ENCODE measurements at regions not wholly inside any gene's neighbourhood (a gene's known extent, or its start where the extent isn't known, plus 50 kb on each side); places are given as distances from the start of the nearest gene placed in this dataset.
"Not testable (repeated sequence)": the region's sequence is repeated elsewhere in the genome, so short reads cannot be mapped to it uniquely, and the experiment has no call there.

GRCh38 chr2:236376566-236377244 lies 112.5 kb upstream of the ASB18 start (continued):
- no peak for TF ChIP-seq ZNF274 (IDR thresholded peaks at IDR 0.05; ENCODE audit: low read depth, low read length)
- no peak for TF ChIP-seq MAX (IDR thresholded peaks at IDR 0.05)

GRCh38 chr2:236380051-236380612 lies 115.9 kb upstream of the ASB18 start:
- no TSS peak for BruUV-seq (replicated peaks)
- peaks cover 24% of the 10 kb centered on the region for H3K27me3 ChIP-seq (ENCODE audit: insufficient read depth, low read length)
- intact Hi-C loops (cut with micrococcal nuclease): no loop called here
- H3K9ac ChIP-seq (ENCODE audit: low read length): no peak overlapping the region
- ChIA-PET CTCF (no interaction called here), RAD21 (ENCODE audit: low non-redundant PET in 1 of 2, low total read pairs in 2 of 2, uncharacterized antibody in 2 of 2, unreplicated experiment in 2 of 2) (no interaction called here), POLR2A (no interaction called here)
- H2AFZ ChIP-seq (ENCODE audit: low read depth, low read length, poor library complexity, severe bottlenecking): no peak overlapping the region
- no peak overlapping the region for H3K27ac ChIP-seq (ENCODE audit: low read depth, low read length)
- no peak overlapping the region for H3K4me2 ChIP-seq (ENCODE audit: low read length)
- DNase-seq (ENCODE audit: low read depth, low spot score): no peak
- no peaks in the 10 kb centered on the region for H4K20me1 ChIP-seq (ENCODE audit: insufficient read depth)
- TF ChIP-seq ZFX (IDR thresholded peaks at IDR 0.05): no peak
- TF ChIP-seq POLR2A (IDR thresholded peaks at IDR 0.05; ENCODE audit: borderline replicate concordance, extremely low read depth, insufficient read depth, insufficient read length): no peak
- no peaks in the 10 kb centered on the region for H3K9me3 ChIP-seq (ENCODE audit: control insufficient read depth in 1 of 2, insufficient read depth in 1 of 2, low read depth in 1 of 2, low read length in 2 of 2)
- no peak for ATAC-seq
- no peaks in the 10 kb centered on the region for H3K4me1 ChIP-seq (ENCODE audit: control insufficient read depth in 1 of 2, insufficient read depth in 2 of 2, low read length in 2 of 2)
- no peaks in the 10 kb centered on the region for H3K36me3 ChIP-seq (ENCODE audit: control insufficient read depth in 1 of 2, insufficient read depth in 2 of 2, low read length in 2 of 2)
- no peaks in the 10 kb centered on the region for H3K79me2 ChIP-seq (ENCODE audit: insufficient read depth, low read length)
- H3K4me3 ChIP-seq (replicated peaks in 1 of 2; ENCODE audit: low read depth in 1 of 2, low read length in 2 of 2): no peak overlapping the region
- H3K9me2 ChIP-seq (ENCODE audit: insufficient read depth): no peaks in the 10 kb centered on the region

GRCh38 chr2:236381253-236381652 lies 117.0 kb upstream of the ASB18 start:
- H3K9me2 ChIP-seq (ENCODE audit: insufficient read depth); DNase-seq (ENCODE audit: low read depth, low spot score); CTCF ChIA-PET; POLR2A ChIA-PET; H3K27ac ChIP-seq (ENCODE audit: low read depth, low read length); H3K4me1 ChIP-seq (ENCODE audit: control insufficient read depth in 1 of 2, insufficient read depth in 2 of 2, low read length in 2 of 2); H3K4me2 ChIP-seq (ENCODE audit: low read length); RAD21 ChIA-PET (ENCODE audit: low non-redundant PET in 1 of 2, low total read pairs in 2 of 2, uncharacterized antibody in 2 of 2, unreplicated experiment in 2 of 2); H3K9me3 ChIP-seq (ENCODE audit: control insufficient read depth in 1 of 2, insufficient read depth in 1 of 2, low read depth in 1 of 2, low read length in 2 of 2); H3K9ac ChIP-seq (ENCODE audit: low read length); intact Hi-C loops (cut with micrococcal nuclease); H3K36me3 ChIP-seq (ENCODE audit: control insufficient read depth in 1 of 2, insufficient read depth in 2 of 2, low read length in 2 of 2); H2AFZ ChIP-seq (ENCODE audit: low read depth, low read length, poor library complexity, severe bottlenecking); ATAC-seq; BruUV-seq (replicated peaks); H4K20me1 ChIP-seq (ENCODE audit: insufficient read depth); H3K79me2 ChIP-seq (ENCODE audit: insufficient read depth, low read length); H3K4me3 ChIP-seq (replicated peaks in 1 of 2; ENCODE audit: low read depth in 1 of 2, low read length in 2 of 2): not testable (repeated sequence)
- H3K27me3 ChIP-seq (ENCODE audit: insufficient read depth, low read length): peaks cover 13% of the 10 kb centered on the region

- CTCF ChIA-PET; ATAC-seq; H3K4me3 ChIP-seq (replicated peaks in 1 of 2; ENCODE audit: low read depth in 1 of 2, low read length in 2 of 2); H2AFZ ChIP-seq (ENCODE audit: low read depth, low read length, poor library complexity, severe bottlenecking); H3K79me2 ChIP-seq (ENCODE audit: insufficient read depth, low read length); H3K9me2 ChIP-seq (ENCODE audit: insufficient read depth); H3K4me2 ChIP-seq (ENCODE audit: low read length); intact Hi-C loops (cut with micrococcal nuclease); DNase-seq (ENCODE audit: low read depth, low spot score); H3K27ac ChIP-seq (ENCODE audit: low read depth, low read length); POLR2A ChIA-PET; BruUV-seq (replicated peaks); H4K20me1 ChIP-seq (ENCODE audit: insufficient read depth); H3K9me3 ChIP-seq (ENCODE audit: control insufficient read depth in 1 of 2, insufficient read depth in 1 of 2, low read depth in 1 of 2, low read length in 2 of 2); H3K9ac ChIP-seq (ENCODE audit: low read length); H3K27me3 ChIP-seq (ENCODE audit: insufficient read depth, low read length); H3K36me3 ChIP-seq (ENCODE audit: control insufficient read depth in 1 of 2, insufficient read depth in 2 of 2, low read length in 2 of 2); RAD21 ChIA-PET (ENCODE audit: low non-redundant PET in 1 of 2, low total read pairs in 2 of 2, uncharacterized antibody in 2 of 2, unreplicated experiment in 2 of 2); H3K4me1 ChIP-seq (ENCODE audit: control insufficient read depth in 1 of 2, insufficient read depth in 2 of 2, low read length in 2 of 2): not testable (repeated sequence)
These were observed 125.3 kb upstream of the ASB18 start for GRCh38 chr2:236389284-236390216.
